AG10803 (cell line): ENCODE measurements at regions not wholly inside any gene's neighbourhood (a gene's known extent, or its start where the extent isn't known, plus 50 kb on each side); places are given as distances from the start of the nearest gene placed in this dataset.

ENCODE experiments used
- DNase-seq: peaks from one replicate; pipeline ENCODE4 v3.0.0; 2010; ENCODE audit warnings: low read depth
- H3K4me3 ChIP-seq: 2 replicates; pipeline ENCODE4 v1.5.1; 2011; ENCODE audit warnings: mild to moderate bottlenecking, low read length, control low read depth
- CTCF ChIP-seq: conservative IDR thresholded peaks from 2 replicates; pipeline ENCODE4 v1.5.1; 2011; ENCODE audit warnings: mild to moderate bottlenecking, low read length, control low read depth, inconsistent platforms

GRCh38 chr5:67976891-67977601 lies 238.5 kb upstream of the PIK3R1 start:
- TF ChIP-seq CTCF = no peak
- H3K4me3 ChIP-seq = no peak overlapping the region
- peak; percentile 46 for DNase-seq

- no peak for TF ChIP-seq CTCF
- H3K4me3 ChIP-seq = no peak overlapping the region
- no peak for DNase-seq
These were observed 239.4 kb upstream of the PIK3R1 start for GRCh38 chr5:67976181-67976580.

- H3K4me3 ChIP-seq = no peak overlapping the region
- DNase-seq = no peak
- no peak for TF ChIP-seq CTCF
These were observed 241.1 kb upstream of the PIK3R1 start for GRCh38 chr5:67974471-67974870.

- H3K4me3 ChIP-seq = no peak overlapping the region
- no peak for DNase-seq
- no peak for TF ChIP-seq CTCF
These were observed 241.5 kb upstream of the PIK3R1 start for GRCh38 chr5:67974054-67974453.

DNA sequence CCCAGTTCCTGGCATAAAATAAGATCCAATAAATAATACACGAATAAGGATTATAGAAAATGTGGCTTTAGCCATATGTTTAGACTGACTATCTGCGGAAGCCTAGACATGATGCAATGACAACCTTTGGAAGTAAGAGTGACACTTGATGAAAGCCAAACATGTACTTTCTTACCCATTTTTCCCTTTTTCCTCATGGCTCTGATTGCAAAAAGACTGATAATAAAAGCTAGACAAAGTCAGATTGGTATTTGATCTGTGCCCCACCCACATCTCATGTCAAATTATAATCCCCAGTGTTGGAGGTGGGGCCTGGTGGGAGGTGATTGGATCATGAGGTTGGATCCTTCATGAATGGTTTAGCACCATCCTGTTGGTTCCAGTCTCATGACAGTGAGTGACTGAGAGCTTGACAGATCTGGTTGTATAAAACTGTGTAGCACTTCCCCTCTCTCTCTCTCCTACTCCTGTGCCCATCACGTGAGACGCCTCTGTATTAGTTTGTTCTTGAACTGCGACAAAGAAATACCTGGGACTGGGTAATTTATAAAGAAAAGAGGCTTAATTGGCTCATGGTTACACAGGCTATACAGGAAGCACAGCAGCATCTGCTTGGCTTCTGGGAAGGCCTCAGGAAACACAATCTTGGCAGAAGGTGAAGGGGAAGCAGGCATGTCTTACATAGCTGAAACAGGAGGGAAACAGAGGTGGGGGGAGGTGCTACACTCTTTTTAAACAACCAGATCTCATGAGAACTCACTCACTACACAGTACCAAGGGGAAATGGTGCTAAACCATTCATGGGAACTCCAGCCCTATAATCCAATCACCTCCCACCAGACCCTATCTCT lies 243.4 kb upstream of the PIK3R1 start:
- TF ChIP-seq CTCF = no peak
- peak; percentile 25 for DNase-seq
- no peak overlapping the region for H3K4me3 ChIP-seq

GRCh38 chr5:67971223-67971830 lies 244.2 kb upstream of the PIK3R1 start:
- H3K4me3 ChIP-seq = no peak overlapping the region
- no peak for TF ChIP-seq CTCF
- peak; percentile 90 for DNase-seq
